SK-N-SH treated with all-trans-retinoic acid at 6 μM for 48 hours (cell line): ENCODE measurements at regions not wholly inside any gene's neighbourhood (a gene's known extent, or its start where the extent isn't known, plus 50 kb on each side); places are given as distances from the start of the nearest gene placed in this dataset.

Experiments used
- ATAC-seq: fragments of 200-7000 bp; cut with Tn5 transposase; 3 replicates; pipeline ENCODE4 v1.9.1; 2020; ENCODE audit warnings: mild to moderate bottlenecking, moderate library complexity
- ARNTL ChIP-seq: fragments of 450-650 bp; formaldehyde crosslinking; IDR thresholded peaks from 2 replicates; pipeline ENCODE4 v1.5.0; 2020; ENCODE audit warnings: low read depth, mild to moderate bottlenecking, moderate library complexity, borderline replicate concordance
- CREB5 ChIP-seq: fragments of 250-450 bp; sonication (Bioruptor Pico); IDR thresholded peaks from 2 replicates; pipeline ENCODE4 v1.5.1; 2020; ENCODE audit warnings: low read depth, mild to moderate bottlenecking, moderate library complexity
- CSDC2 ChIP-seq: fragments of 250-450 bp; sonication (Bioruptor Pico); IDR thresholded peaks from 2 replicates; pipeline ENCODE4 v1.5.0; 2020; ENCODE audit warnings: mild to moderate bottlenecking, moderate library complexity
- ESRRG ChIP-seq: fragments of 250-450 bp; sonication (Bioruptor Pico); IDR thresholded peaks from 2 replicates; pipeline ENCODE4 v1.6.1; 2021; ENCODE audit warnings: mild to moderate bottlenecking
- GLIS3 ChIP-seq: fragments of 250-450 bp; sonication (Bioruptor Pico); IDR thresholded peaks from 2 replicates; pipeline ENCODE4 v1.5.0; 2020; ENCODE audit warnings: mild to moderate bottlenecking, moderate library complexity
- ISL1 ChIP-seq: fragments of 250-450 bp; sonication (Bioruptor Pico); IDR thresholded peaks from 2 replicates; pipeline ENCODE4 v2.1.2; 2022; ENCODE audit warnings: mild to moderate bottlenecking, moderate library complexity
- POU6F1 ChIP-seq: fragments of 250-450 bp; sonication (Bioruptor Pico); IDR thresholded peaks from 2 replicates; pipeline ENCODE4 v1.8.0; 2021; ENCODE audit warnings: low read depth, mild to moderate bottlenecking, moderate library complexity, borderline replicate concordance
- PPARA ChIP-seq: fragments of 250-450 bp; sonication (Bioruptor Pico); IDR thresholded peaks from 2 replicates; pipeline ENCODE4 v1.5.0; 2020; ENCODE audit warnings: mild to moderate bottlenecking, borderline replicate concordance
- RARB ChIP-seq: fragments of 250-450 bp; sonication (Bioruptor Pico); IDR thresholded peaks from 2 replicates; pipeline ENCODE4 v1.8.0; 2021; ENCODE audit warnings: mild to moderate bottlenecking, moderate library complexity
- SNAI2 ChIP-seq: fragments of 250-450 bp; sonication (Bioruptor Pico); IDR thresholded peaks from 2 replicates; pipeline ENCODE4 v1.5.0; 2020; ENCODE audit warnings: mild to moderate bottlenecking, moderate library complexity
- TSHZ2 ChIP-seq: fragments of 250-450 bp; sonication (Bioruptor Pico); IDR thresholded peaks from 2 replicates; pipeline ENCODE4 v1.5.0; 2020; ENCODE audit warnings: mild to moderate bottlenecking, moderate library complexity
- ZFP3 ChIP-seq: fragments of 250-450 bp; sonication (Bioruptor Pico); IDR thresholded peaks from 2 replicates; pipeline ENCODE4 v1.5.0; 2020; ENCODE audit warnings: mild to moderate bottlenecking, moderate library complexity
- ZFP30 ChIP-seq: fragments of 450-650 bp; formaldehyde crosslinking; IDR thresholded peaks from 2 replicates; pipeline ENCODE4 v1.5.0; 2022; ENCODE audit warnings: mild to moderate bottlenecking, moderate library complexity
- ZNF565 ChIP-seq: fragments of 450-650 bp; formaldehyde crosslinking; conservative IDR thresholded peaks from 2 replicates; pipeline ENCODE4 v1.5.0; 2020; ENCODE audit warnings: low read depth, mild to moderate bottlenecking, moderate library complexity
- ZNF70 ChIP-seq: fragments of 450-650 bp; formaldehyde crosslinking; IDR thresholded peaks from 2 replicates; pipeline ENCODE4 v1.5.0; 2020; ENCODE audit warnings: mild to moderate bottlenecking, moderate library complexity
- ZNF8 ChIP-seq: fragments of 450-650 bp; formaldehyde crosslinking; IDR thresholded peaks from 2 replicates; pipeline ENCODE4 v1.5.0; 2020; ENCODE audit warnings: mild to moderate bottlenecking, moderate library complexity
- TF ChIP-seq, protein P1 (sequence below): fragments of 250-450 bp; sonication (Bioruptor Pico); IDR thresholded peaks from 2 replicates; pipeline ENCODE4 v1.8.0; 2020; ENCODE audit warnings: mild to moderate bottlenecking, moderate library complexity, borderline replicate concordance
- TF ChIP-seq, protein P2 (sequence below): fragments of 250-450 bp; sonication (Bioruptor Pico); IDR thresholded peaks from 2 replicates; pipeline ENCODE4 v1.5.1; 2021; ENCODE audit warnings: mild to moderate bottlenecking, moderate library complexity

DNA sequence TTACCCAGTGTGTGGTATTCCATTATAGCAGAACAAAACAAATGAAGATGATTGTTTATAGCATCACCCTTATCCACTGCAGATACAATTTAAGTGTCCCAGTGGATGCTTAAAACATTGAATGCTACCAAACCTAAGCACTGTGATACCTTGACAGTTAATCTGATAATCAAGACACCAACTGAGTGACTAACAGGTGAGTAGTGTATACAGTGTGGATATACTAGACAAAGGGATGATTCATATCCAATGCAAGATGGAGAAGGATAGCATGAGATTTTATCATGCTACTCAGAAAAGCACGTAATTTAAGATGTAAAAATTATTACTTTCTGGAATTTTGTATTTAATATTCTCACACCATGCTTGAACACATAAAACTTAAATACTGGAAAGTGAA is 1449.0 kb downstream of the OTOL1 start:
- TF ChIP-seq, protein P1, sequence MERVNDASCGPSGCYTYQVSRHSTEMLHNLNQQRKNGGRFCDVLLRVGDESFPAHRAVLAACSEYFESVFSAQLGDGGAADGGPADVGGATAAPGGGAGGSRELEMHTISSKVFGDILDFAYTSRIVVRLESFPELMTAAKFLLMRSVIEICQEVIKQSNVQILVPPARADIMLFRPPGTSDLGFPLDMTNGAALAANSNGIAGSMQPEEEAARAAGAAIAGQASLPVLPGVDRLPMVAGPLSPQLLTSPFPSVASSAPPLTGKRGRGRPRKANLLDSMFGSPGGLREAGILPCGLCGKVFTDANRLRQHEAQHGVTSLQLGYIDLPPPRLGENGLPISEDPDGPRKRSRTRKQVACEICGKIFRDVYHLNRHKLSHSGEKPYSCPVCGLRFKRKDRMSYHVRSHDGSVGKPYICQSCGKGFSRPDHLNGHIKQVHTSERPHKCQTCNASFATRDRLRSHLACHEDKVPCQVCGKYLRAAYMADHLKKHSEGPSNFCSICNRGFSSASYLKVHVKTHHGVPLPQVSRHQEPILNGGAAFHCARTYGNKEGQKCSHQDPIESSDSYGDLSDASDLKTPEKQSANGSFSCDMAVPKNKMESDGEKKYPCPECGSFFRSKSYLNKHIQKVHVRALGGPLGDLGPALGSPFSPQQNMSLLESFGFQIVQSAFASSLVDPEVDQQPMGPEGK (CRISPR knock-in tag): no peak
- no peak for TF ChIP-seq ISL1 (CRISPR knock-in tag)
- TF ChIP-seq CSDC2 (CRISPR knock-in tag): no peak
- TF ChIP-seq GLIS3 (CRISPR knock-in tag): no peak
- TF ChIP-seq, protein P2, sequence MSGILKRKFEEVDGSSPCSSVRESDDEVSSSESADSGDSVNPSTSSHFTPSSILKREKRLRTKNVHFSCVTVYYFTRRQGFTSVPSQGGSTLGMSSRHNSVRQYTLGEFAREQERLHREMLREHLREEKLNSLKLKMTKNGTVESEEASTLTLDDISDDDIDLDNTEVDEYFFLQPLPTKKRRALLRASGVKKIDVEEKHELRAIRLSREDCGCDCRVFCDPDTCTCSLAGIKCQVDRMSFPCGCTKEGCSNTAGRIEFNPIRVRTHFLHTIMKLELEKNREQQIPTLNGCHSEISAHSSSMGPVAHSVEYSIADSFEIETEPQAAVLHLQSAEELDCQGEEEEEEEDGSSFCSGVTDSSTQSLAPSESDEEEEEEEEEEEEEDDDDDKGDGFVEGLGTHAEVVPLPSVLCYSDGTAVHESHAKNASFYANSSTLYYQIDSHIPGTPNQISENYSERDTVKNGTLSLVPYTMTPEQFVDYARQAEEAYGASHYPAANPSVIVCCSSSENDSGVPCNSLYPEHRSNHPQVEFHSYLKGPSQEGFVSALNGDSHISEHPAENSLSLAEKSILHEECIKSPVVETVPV (CRISPR knock-in tag): no peak
- TF ChIP-seq, all 23 proteins: peak for 0
- no peak for ATAC-seq

- no peak for ATAC-seq
- TF ChIP-seq CREB5 (CRISPR knock-in tag) (no peak), ZNF565 (no peak), ZFP30 (CRISPR knock-in tag) (no peak), ZFP3 (CRISPR knock-in tag) (no peak), GLIS3 (CRISPR knock-in tag) (no peak), POU6F1 (CRISPR knock-in tag) (no peak), TSHZ2 (no peak), RARB (CRISPR knock-in tag) (no peak), PPARA (no peak), ZNF8 (no peak)
- TF ChIP-seq, protein P1 (CRISPR knock-in tag): no peak
These were observed 1460.1 kb downstream of the OTOL1 start for GRCh38 chr3:162956711-162957110.

GRCh38 chr3:162960269-162960668 is 1463.7 kb downstream of the OTOL1 start:
- TF ChIP-seq POU6F1 (CRISPR knock-in tag) (no peak), ESRRG (CRISPR knock-in tag) (no peak), SNAI2 (CRISPR knock-in tag) (no peak), ARNTL (CRISPR knock-in tag) (no peak), ISL1 (CRISPR knock-in tag) (no peak), RARB (CRISPR knock-in tag) (no peak), TSHZ2 (no peak), ZNF70 (CRISPR knock-in tag) (no peak)
- TF ChIP-seq, protein P1 (CRISPR knock-in tag): no peak
- ATAC-seq: no peak
